ENCODE measurements at regions not wholly inside any gene's neighbourhood (a gene's known extent, or its start where the extent isn't known, plus 50 kb on each side); places are given as distances from the start of the nearest gene placed in this dataset.

- CTCF ChIA-PET, result interaction anchor here (1.8 kb wide), 1 partner anchor 18 kb away, joined by 7 read pairs; no protein-coding TSS in a partner anchor
- no peak for TF ChIP-seq EZH2 (IDR thresholded peaks at IDR 0.05; ENCODE audit: borderline replicate concordance, insufficient read depth, low read depth, low read length, poor library complexity, severe bottlenecking)
- TF ChIP-seq CTCF (IDR thresholded peaks at IDR 0.05), result no peak
- no peaks in the 10 kb centered on the region for H3K9me3 ChIP-seq (ENCODE audit: control extremely low read depth in 1 of 3, control insufficient read depth in 2 of 3, insufficient read depth in 1 of 3, low read length in 2 of 3)
- H3K36me3 ChIP-seq (replicated peaks in 1 of 2; ENCODE audit: control extremely low read depth in 1 of 2, control insufficient read depth in 1 of 2, extremely low read depth in 1 of 2, insufficient read depth in 2 of 2, low read length in 1 of 2), result no peaks in the 10 kb centered on the region
- no peaks in the 10 kb centered on the region for H3K4me1 ChIP-seq (ENCODE audit: control insufficient read depth in 2 of 2, insufficient read depth in 2 of 2, low read length in 2 of 2)
- POLR2A ChIA-PET, result no interaction called here
- no peak overlapping the region for H3K4me2 ChIP-seq (replicated peaks; ENCODE audit: low read depth, low read length, poor library complexity, severe bottlenecking)
- no peak overlapping the region for H2AFZ ChIP-seq (ENCODE audit: insufficient read depth, low read depth, low read length, poor library complexity, severe bottlenecking)
- no peak overlapping the region for H3K9ac ChIP-seq (ENCODE audit: low read length)
- DNase-seq (no peak), ATAC-seq (ENCODE audit: low read depth) (no peak)
- Mint-ChIP-seq H3K4me3 (no peak overlapping the region), H3K4me1 (no peaks in the 10 kb centered on the region), H3K27me3 (peaks cover 5% of the 10 kb centered on the region), H3K9me3 (ENCODE audit: insufficient read depth) (no peaks in the 10 kb centered on the region), H3K27ac (no peak overlapping the region)
- no peak overlapping the region for H3K27ac ChIP-seq (ENCODE audit: low read length in 2 of 2)
- H3K27me3 ChIP-seq (replicated peaks in 1 of 4; ENCODE audit: control extremely low read depth in 1 of 4, control insufficient read depth in 3 of 4, insufficient read depth in 4 of 4, low read length in 3 of 4), result no peaks in the 10 kb centered on the region
- no peaks in the 10 kb centered on the region for H4K20me1 ChIP-seq (ENCODE audit: control insufficient read depth, insufficient read depth, low read length, poor library complexity, severe bottlenecking)
- no peak overlapping the region for H3K4me3 ChIP-seq (ENCODE audit: control extremely low read depth in 1 of 5, extremely low read depth in 1 of 5, insufficient read depth in 1 of 5, low read depth in 2 of 5, low read length in 4 of 5)
- H3K79me2 ChIP-seq (ENCODE audit: control insufficient read depth, insufficient read depth, low read length), result no peaks in the 10 kb centered on the region
- intact Hi-C loops (cut with micrococcal nuclease), result no loop called here
Observed at GRCh38 chr3:17823816-17824215, 81.4 kb upstream of the TBC1D5 start.

GRCh38 chr3:17823036-17823435 is 80.6 kb upstream of the TBC1D5 start:
- no peak overlapping the region for H3K4me3 Mint-ChIP-seq
- Histone ChIP-seq H3K79me2 (ENCODE audit: control insufficient read depth, insufficient read depth, low read length) (no peaks in the 10 kb centered on the region), H3K9me3 (ENCODE audit: control extremely low read depth in 1 of 3, control insufficient read depth in 2 of 3, insufficient read depth in 1 of 3, low read length in 2 of 3) (no peaks in the 10 kb centered on the region), H3K27me3 (replicated peaks in 1 of 4; ENCODE audit: control extremely low read depth in 1 of 4, control insufficient read depth in 3 of 4, insufficient read depth in 4 of 4, low read length in 3 of 4) (no peaks in the 10 kb centered on the region), H3K4me2 (replicated peaks; ENCODE audit: low read depth, low read length, poor library complexity, severe bottlenecking) (no peak overlapping the region), H3K4me3 (ENCODE audit: control extremely low read depth in 1 of 5, extremely low read depth in 1 of 5, insufficient read depth in 1 of 5, low read depth in 2 of 5, low read length in 4 of 5) (no peak overlapping the region), H3K27ac (ENCODE audit: low read length in 2 of 2) (no peak overlapping the region), H4K20me1 (ENCODE audit: control insufficient read depth, insufficient read depth, low read length, poor library complexity, severe bottlenecking) (no peaks in the 10 kb centered on the region), H3K4me1 (ENCODE audit: control insufficient read depth in 2 of 2, insufficient read depth in 2 of 2, low read length in 2 of 2) (no peaks in the 10 kb centered on the region), H3K9ac (ENCODE audit: low read length) (no peak overlapping the region), H2AFZ (ENCODE audit: insufficient read depth, low read depth, low read length, poor library complexity, severe bottlenecking) (no peak overlapping the region), H3K36me3 (replicated peaks in 1 of 2; ENCODE audit: control extremely low read depth in 1 of 2, control insufficient read depth in 1 of 2, extremely low read depth in 1 of 2, insufficient read depth in 2 of 2, low read length in 1 of 2) (no peaks in the 10 kb centered on the region)
- intact Hi-C loops (cut with micrococcal nuclease), result no loop called here
- H3K4me1 Mint-ChIP-seq, result no peaks in the 10 kb centered on the region
- ATAC-seq (ENCODE audit: low read depth), result no peak
- POLR2A ChIA-PET, result no interaction called here
- H3K9me3 Mint-ChIP-seq (ENCODE audit: insufficient read depth), result no peaks in the 10 kb centered on the region
- peaks cover 5% of the 10 kb centered on the region for H3K27me3 Mint-ChIP-seq
- no CpG with 5 or more reads among the region's 4 CpGs for WGBS (ENCODE audit: insufficient coverage)
- no peak for DNase-seq
- CTCF ChIA-PET, result interaction anchor here (0.6 to 1.8 kb wide), 2 partner anchors 19 to 29 kb away, joined by 4 to 6 read pairs; no protein-coding TSS in a partner anchor
- TF ChIP-seq EZH2 (IDR thresholded peaks at IDR 0.05; ENCODE audit: borderline replicate concordance, insufficient read depth, low read depth, low read length, poor library complexity, severe bottlenecking) (no peak), CTCF (IDR thresholded peaks at IDR 0.05) (no peak)
- no peak overlapping the region for H3K27ac Mint-ChIP-seq

Data from B cell (primary cell).